ENCODE measurements at regions not wholly inside any gene's neighbourhood (a gene's known extent, or its start where the extent isn't known, plus 50 kb on each side); places are given as distances from the start of the nearest gene placed in this dataset.

DNA sequence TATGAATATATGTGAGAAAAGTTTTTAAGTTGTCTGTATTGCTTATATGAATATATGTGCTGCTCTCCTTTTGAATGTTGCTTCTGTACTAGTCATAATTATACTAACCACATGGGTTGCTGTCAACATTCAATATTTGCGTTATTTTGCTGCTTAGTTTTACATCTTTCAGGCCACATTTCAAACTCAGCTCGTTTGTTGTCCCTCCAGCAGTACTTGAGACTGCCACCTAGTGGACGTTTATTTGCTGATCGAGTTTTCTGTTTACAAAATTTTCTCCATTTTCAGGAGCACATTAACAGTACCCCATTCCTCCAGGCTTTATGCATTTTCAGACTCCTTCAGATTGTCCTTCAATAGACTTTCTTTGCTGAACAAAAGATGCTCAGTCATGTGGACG, 75.8 kb downstream of the NUDT11 start:
- Histone ChIP-seq H2AFZ (ENCODE audit: low read depth, low read length) (no peak overlapping the region), H3K27me3 (ENCODE audit: control insufficient read depth in 2 of 2, insufficient read depth in 2 of 2, low read length in 2 of 2) (no peaks in the 10 kb centered on the region), H3K36me3 (ENCODE audit: control insufficient read depth in 2 of 2, extremely low read depth in 1 of 2, insufficient read depth in 2 of 2, low read length in 2 of 2) (no peaks in the 10 kb centered on the region), H3K27ac (ENCODE audit: insufficient read depth, low read depth, low read length) (no peak overlapping the region), H3K79me2 (ENCODE audit: control insufficient read depth, insufficient read depth, low read length) (no peaks in the 10 kb centered on the region), H3K4me3 (replicated peaks in 1 of 3; ENCODE audit: insufficient read depth in 1 of 3, low read depth in 1 of 3, low read length in 3 of 3) (no peak overlapping the region), H4K20me1 (replicated peaks; ENCODE audit: control insufficient read depth, extremely low read depth, insufficient read depth, low read length) (no peaks in the 10 kb centered on the region), H3K9me3 (replicated peaks; ENCODE audit: control insufficient read depth, insufficient read depth, low read length) (no peaks in the 10 kb centered on the region), H3K4me2 (ENCODE audit: insufficient read depth, low read length) (no peak overlapping the region), H3K9me1 (replicated peaks; ENCODE audit: control insufficient read depth, extremely low read depth, insufficient read depth, low read length) (no peaks in the 10 kb centered on the region), H3K4me1 (ENCODE audit: control insufficient read depth, extremely low read depth, insufficient read depth, low read length) (no peaks in the 10 kb centered on the region), H3K9ac (replicated peaks; ENCODE audit: extremely low read depth, insufficient read depth, low read length) (no peak overlapping the region)
- no peak for TF ChIP-seq POLR2AphosphoS5 (IDR thresholded peaks at IDR 0.05; ENCODE audit: insufficient read depth, low read depth, low read length)
- no peak for TF ChIP-seq JUN (IDR thresholded peaks at IDR 0.05; ENCODE audit: borderline replicate concordance, insufficient read depth, insufficient read length, low read depth)
- no peak for TF ChIP-seq MAX (IDR thresholded peaks at IDR 0.05; ENCODE audit: insufficient read depth, insufficient read length)
- TF ChIP-seq, protein P1, sequence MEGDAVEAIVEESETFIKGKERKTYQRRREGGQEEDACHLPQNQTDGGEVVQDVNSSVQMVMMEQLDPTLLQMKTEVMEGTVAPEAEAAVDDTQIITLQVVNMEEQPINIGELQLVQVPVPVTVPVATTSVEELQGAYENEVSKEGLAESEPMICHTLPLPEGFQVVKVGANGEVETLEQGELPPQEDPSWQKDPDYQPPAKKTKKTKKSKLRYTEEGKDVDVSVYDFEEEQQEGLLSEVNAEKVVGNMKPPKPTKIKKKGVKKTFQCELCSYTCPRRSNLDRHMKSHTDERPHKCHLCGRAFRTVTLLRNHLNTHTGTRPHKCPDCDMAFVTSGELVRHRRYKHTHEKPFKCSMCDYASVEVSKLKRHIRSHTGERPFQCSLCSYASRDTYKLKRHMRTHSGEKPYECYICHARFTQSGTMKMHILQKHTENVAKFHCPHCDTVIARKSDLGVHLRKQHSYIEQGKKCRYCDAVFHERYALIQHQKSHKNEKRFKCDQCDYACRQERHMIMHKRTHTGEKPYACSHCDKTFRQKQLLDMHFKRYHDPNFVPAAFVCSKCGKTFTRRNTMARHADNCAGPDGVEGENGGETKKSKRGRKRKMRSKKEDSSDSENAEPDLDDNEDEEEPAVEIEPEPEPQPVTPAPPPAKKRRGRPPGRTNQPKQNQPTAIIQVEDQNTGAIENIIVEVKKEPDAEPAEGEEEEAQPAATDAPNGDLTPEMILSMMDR (IDR thresholded peaks at IDR 0.05; ENCODE audit: extremely low read depth in 1 of 2, insufficient read depth in 1 of 2, low read depth in 1 of 2, low read length in 2 of 2): peak; percentile 25 to 51
- TF ChIP-seq EZH2 (IDR thresholded peaks at IDR 0.05; ENCODE audit: borderline replicate concordance, low read depth, low read length, severe bottlenecking): no peak
- no peak for TF ChIP-seq FOS (IDR thresholded peaks at IDR 0.05; ENCODE audit: borderline replicate concordance, insufficient read depth, low read length)
- no peak for TF ChIP-seq POLR2A (IDR thresholded peaks at IDR 0.05; ENCODE audit: low read depth, low read length)
- TF ChIP-seq GATA2 (IDR thresholded peaks at IDR 0.05; ENCODE audit: insufficient read depth, insufficient read length, low read depth, low read length): no peak
- TF ChIP-seq MYC (IDR thresholded peaks at IDR 0.05; ENCODE audit: low read depth, low read length): no peak
- FAIRE-seq (no peak), DNase-seq (ENCODE audit: low read depth, low spot score) (peak; percentile 13)
- dilution Hi-C loops (cut with MboI; ENCODE audit: extremely low pct_ligation_motif_present, low sequenced_read_pairs) (no loop called here), intact Hi-C loops (cut with micrococcal nuclease) (loop anchor here (1.0 to 2.0 kb wide), 2 partner anchors 84 to 276 kb away; no protein-coding TSS in a partner anchor)
- ChIA-PET CTCF (interaction anchor here (0.6 to 3.0 kb wide), 16 partner anchors 9 to 277 kb away, joined by 3 to 36 read pairs (median 4); no protein-coding TSS in a partner anchor), POLR2A (no interaction called here)
- no TSS peak for BruUV-seq (replicated peaks)
